ENCODE measurements at regions not wholly inside any gene's neighbourhood (a gene's known extent, or its start where the extent isn't known, plus 50 kb on each side); places are given as distances from the start of the nearest gene placed in this dataset.
"Not testable (repeated sequence)": the region's sequence is repeated elsewhere in the genome, so short reads cannot be mapped to it uniquely, and the experiment has no call there.

- DNase-seq (ENCODE audit: missing footprints); intact Hi-C loops (cut with DNase I); ATAC-seq: not testable (repeated sequence)
These were observed 706.9 kb upstream of the ZNF722 start for GRCh38 chr7:63291758-63292157.

- peak; percentile 54 for DNase-seq (ENCODE audit: missing footprints)
- ATAC-seq; intact Hi-C loops (cut with DNase I): not testable (repeated sequence)
These were observed 681.1 kb upstream of the ZNF722 start for GRCh38 chr7:63317595-63317994.

- intact Hi-C loops (cut with DNase I); DNase-seq (ENCODE audit: missing footprints); ATAC-seq: not testable (repeated sequence)
These were observed 649.8 kb upstream of the ZNF722 start for GRCh38 chr7:63348755-63349408.

GRCh38 chr7:63376873-63377272 lies 621.8 kb upstream of the ZNF722 start:
- intact Hi-C loops (cut with DNase I) = no loop called here

GRCh38 chr7:63394139-63394538 lies 604.5 kb upstream of the ZNF722 start:
- intact Hi-C loops (cut with DNase I); DNase-seq (ENCODE audit: missing footprints); ATAC-seq: not testable (repeated sequence)

More at GRCh38 chr7:63376873-63377272, 621.8 kb upstream of the ZNF722 start:
- no peak for ATAC-seq
- DNase-seq (ENCODE audit: missing footprints) = no peak

GRCh38 chr7:63407881-63408280 lies 590.8 kb upstream of the ZNF722 start:
- peak; percentile 27 for DNase-seq (ENCODE audit: missing footprints)
- intact Hi-C loops (cut with DNase I); ATAC-seq: not testable (repeated sequence)
